Mucosa of rectum (tissue), 2 donors: ENCODE measurements at regions not wholly inside any gene's neighbourhood (a gene's known extent, or its start where the extent isn't known, plus 50 kb on each side); places are given as distances from the start of the nearest gene placed in this dataset.

Experiments used
- H3K27ac ChIP-seq, 2 donors: one replicate each; pipeline ENCODE4 v1.7.0; 2013; ENCODE audit warnings: inconsistent platforms in 2 of 2, low read depth in 2 of 2, low read length in 2 of 2
- H3K27me3 ChIP-seq, 2 donors: one replicate each; pipeline ENCODE4 v1.7.0; 2013; ENCODE audit warnings: low read length in 2 of 2; ENCODE audit not compliant: control insufficient read depth in 2 of 2, insufficient read depth in 2 of 2
- H3K36me3 ChIP-seq, 2 donors: one replicate each; pipeline ENCODE4 v1.7.0; 2013; ENCODE audit warnings: low read length in 2 of 2; ENCODE audit not compliant: control insufficient read depth in 2 of 2, insufficient read depth in 2 of 2
- H3K4me1 ChIP-seq, 2 donors: one replicate each; pipeline ENCODE4 v1.7.0; 2013; ENCODE audit warnings: low read length in 2 of 2, mild to moderate bottlenecking in 1 of 2; ENCODE audit not compliant: control insufficient read depth in 2 of 2, insufficient read depth in 2 of 2
- H3K4me3 ChIP-seq, 2 donors: one replicate each; pipeline ENCODE4 v1.7.0; 2013; ENCODE audit warnings: low read length in 2 of 2
- H3K9ac ChIP-seq, 2 donors: one replicate each; pipeline ENCODE4 v1.7.0; 2013; ENCODE audit warnings: low read length in 2 of 2, low read depth in 1 of 2, mild to moderate bottlenecking in 1 of 2
- H3K9me3 ChIP-seq, 2 donors: one replicate each; pipeline ENCODE4 v1.7.0; 2013; ENCODE audit warnings: low read length in 2 of 2; ENCODE audit not compliant: control insufficient read depth in 2 of 2
- donor health status: healthy.
- donor health status: Normal muscosa, but diverticular disease.

DNA sequence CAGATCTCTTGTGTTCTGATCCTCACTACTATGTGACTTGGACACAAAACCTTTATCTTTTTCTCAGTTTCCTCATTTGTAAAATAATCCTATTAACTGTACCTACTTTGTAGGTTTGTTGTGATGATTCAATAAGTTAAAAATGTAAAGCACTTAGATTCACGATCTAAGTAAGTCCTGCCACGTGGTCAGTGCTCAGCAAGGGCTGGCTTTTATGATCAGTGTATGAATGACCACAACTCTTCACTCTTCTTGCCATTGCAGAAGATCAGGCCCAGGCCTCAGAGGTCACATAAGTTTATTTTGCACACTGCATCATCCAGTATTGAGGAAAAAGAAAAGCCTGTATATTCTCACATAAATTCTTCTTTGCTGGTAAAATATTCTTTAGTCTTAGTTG, 1192.5 kb upstream of the ACVR2A start:
- Histone ChIP-seq H3K27me3 (no peaks in the 10 kb centered on the region), H3K27ac (no peak overlapping the region), H3K4me1 (no peaks in the 10 kb centered on the region), H3K36me3 (no peaks in the 10 kb centered on the region), H3K9me3 (no peaks in the 10 kb centered on the region), H3K4me3 (no peak overlapping the region), H3K9ac (no peak overlapping the region)

DNA sequence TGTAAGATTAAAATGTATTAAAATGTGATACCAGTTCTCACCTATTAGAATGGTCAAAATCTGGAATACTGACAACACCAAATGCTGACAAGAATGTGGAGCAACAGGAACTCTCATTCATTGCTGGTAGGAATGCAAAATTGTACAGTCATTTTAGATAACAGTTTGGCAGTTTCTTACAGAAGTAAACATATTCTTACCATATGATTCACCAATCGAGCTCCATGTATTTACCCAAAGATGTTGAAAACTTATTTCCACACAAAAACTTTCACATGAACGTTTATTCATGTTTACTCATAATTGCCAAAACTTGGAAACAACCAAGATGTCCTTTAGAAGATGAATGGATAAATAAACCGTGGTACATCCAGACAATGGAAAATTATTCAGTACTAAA, 1193.5 kb upstream of the ACVR2A start:
- H3K4me3 ChIP-seq, result no peak overlapping the region
- no peaks in the 10 kb centered on the region for H3K9me3 ChIP-seq
- H3K27ac ChIP-seq, result no peak overlapping the region
- H3K27me3 ChIP-seq, result no peaks in the 10 kb centered on the region
- H3K4me1 ChIP-seq, result no peaks in the 10 kb centered on the region
- H3K9ac ChIP-seq, result no peak overlapping the region
- H3K36me3 ChIP-seq, result no peaks in the 10 kb centered on the region

DNA sequence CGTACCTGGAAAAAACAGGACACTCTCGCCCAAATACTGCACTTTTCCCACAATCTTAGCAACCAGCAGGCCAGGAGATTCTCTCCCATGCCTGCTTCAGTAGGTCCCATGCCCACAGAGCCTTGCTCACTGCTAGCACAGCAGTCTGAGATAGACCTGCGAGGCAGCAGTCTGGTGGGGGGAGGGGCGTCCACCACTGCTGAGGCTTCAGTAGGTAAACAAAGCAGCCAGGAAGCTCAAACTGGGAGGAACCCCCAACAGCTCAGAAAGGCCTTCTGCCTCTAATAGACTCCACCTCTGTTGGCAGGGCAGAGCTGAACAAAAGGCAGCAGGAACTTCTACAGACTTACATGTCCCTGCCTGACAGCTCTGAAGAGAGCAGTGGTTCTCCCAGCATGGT, 1202.8 kb upstream of the ACVR2A start:
- Histone ChIP-seq H3K4me1 (no peaks in the 10 kb centered on the region), H3K9me3 (no peaks in the 10 kb centered on the region), H3K36me3 (no peaks in the 10 kb centered on the region), H3K27me3 (no peaks in the 10 kb centered on the region), H3K4me3 (no peak overlapping the region), H3K27ac (no peak overlapping the region), H3K9ac (no peak overlapping the region)

DNA sequence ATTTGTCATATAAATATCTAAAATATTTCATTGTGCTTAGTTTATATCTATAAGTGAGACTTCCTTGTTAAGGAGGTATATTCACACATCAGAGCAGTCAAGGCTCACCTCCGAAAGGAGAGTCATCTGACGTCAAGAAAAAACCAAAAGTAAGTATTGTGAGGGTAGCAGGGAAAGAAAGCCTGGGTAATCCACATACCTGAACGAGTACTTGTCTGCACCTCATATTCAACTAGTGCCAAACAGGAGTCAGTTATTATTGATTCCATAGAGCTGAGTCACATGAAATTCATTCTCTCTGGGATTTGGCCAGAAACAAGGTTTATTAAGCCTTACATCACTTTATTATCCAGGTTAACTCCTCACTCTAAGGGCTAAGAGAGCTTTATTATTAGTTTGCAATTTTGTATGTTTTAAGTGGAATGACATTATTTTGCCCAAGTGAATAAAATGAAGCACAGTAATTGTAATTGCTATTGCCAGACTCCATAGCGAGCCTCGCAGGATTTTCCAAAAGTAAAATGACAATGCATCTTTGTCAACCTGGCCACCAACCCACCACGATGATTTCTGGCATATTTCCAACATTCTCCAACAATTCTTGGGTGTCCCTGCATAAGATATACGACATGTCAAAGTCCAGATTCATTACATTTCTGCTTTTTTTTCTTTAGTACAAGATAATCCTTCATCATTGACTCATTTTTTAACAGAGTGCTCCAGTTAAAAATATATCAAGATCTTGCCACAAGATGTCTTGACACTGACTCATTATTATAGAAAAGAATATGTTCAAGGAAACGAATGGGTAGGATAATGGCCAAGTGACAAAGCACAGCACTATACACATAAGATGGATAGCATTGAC, 1210.4 kb upstream of the ACVR2A start:
- Histone ChIP-seq H3K9me3 (no peaks in the 10 kb centered on the region), H3K9ac (no peak overlapping the region), H3K4me1 (no peaks in the 10 kb centered on the region), H3K36me3 (no peaks in the 10 kb centered on the region), H3K27ac (no peak overlapping the region), H3K4me3 (no peak overlapping the region), H3K27me3 (no peaks in the 10 kb centered on the region)

DNA sequence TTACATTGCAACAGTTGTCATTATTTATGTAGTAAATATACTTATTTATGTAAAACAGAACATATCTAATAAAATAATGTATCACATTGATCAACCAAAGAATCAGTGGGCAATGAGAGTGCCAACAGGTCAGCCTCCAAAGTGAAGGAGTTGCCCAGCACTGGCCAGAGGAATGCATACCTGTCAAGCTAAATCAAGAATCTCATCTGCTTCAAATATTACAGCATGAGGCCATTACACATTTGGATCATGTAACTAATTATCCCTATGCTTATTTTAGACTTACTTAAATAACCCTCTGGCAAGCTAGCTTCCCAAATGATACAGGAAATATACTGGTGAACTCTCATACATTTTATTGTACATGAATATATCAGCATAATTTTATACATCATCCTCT, 1211.7 kb upstream of the ACVR2A start:
- Histone ChIP-seq H3K27me3 (no peaks in the 10 kb centered on the region), H3K4me1 (no peaks in the 10 kb centered on the region), H3K27ac (no peak overlapping the region), H3K36me3 (no peaks in the 10 kb centered on the region), H3K9ac (no peak overlapping the region), H3K9me3 (no peaks in the 10 kb centered on the region), H3K4me3 (no peak overlapping the region)

DNA sequence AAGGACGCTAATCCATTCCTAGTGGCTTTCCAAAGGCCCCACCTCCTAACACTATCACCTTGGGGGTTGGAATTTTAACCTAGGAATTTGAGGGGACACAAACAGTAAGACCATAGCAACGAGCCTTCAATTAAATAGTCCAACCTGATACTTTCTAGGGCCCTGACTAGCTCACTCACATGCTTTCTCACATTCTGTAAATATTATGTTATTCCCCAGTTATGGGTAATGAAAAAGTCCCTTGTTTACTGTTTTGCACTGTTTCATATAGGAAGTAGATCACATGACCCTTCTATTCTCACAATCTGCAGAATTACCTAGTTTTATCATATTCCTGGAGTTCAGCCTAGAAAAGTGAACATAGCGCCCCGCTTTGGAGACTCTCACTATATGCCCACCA, 1212.1 kb upstream of the ACVR2A start:
- H3K9me3 ChIP-seq, result no peaks in the 10 kb centered on the region
- no peak overlapping the region for H3K4me3 ChIP-seq
- H3K9ac ChIP-seq, result no peak overlapping the region
- H3K27me3 ChIP-seq, result no peaks in the 10 kb centered on the region
- H3K36me3 ChIP-seq, result no peaks in the 10 kb centered on the region
- H3K27ac ChIP-seq, result no peak overlapping the region
- no peaks in the 10 kb centered on the region for H3K4me1 ChIP-seq

DNA sequence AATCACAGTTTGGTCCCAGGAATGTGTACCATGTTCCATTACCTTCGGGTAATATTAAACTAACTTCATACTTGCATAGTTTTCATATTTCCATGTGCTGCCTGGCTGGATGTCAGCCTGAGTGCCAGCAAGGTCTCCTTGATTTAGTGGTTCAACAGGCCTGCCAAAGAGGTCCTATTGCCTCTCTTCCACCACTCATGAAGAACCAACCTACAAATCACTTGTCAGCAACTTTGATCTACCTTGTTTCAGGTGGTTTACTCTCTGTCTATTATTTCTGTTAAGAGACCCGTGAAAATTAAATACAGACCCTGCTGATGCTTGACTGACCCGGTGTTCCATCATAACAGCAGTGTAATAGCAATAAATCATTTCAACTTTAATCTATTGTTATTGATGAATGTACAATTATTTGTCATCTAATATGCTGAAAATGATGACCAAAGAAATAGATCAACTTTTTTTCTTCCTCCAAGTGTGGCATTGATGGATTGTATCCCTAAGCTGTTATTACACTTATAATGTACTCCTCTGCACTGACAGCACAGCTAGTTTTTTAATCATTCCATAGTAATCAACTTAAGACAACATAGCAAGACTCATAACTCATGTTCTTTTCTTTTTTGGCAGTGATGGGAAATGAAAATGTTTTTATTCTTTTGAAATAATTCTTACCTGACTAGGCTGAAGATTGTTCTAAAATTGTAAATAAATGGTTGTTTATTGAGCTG, 1220.2 kb upstream of the ACVR2A start:
- Histone ChIP-seq H3K4me1 (no peaks in the 10 kb centered on the region), H3K9ac (no peak overlapping the region), H3K27ac (no peak overlapping the region), H3K36me3 (no peaks in the 10 kb centered on the region), H3K9me3 (no peaks in the 10 kb centered on the region), H3K27me3 (no peaks in the 10 kb centered on the region), H3K4me3 (no peak overlapping the region)

DNA sequence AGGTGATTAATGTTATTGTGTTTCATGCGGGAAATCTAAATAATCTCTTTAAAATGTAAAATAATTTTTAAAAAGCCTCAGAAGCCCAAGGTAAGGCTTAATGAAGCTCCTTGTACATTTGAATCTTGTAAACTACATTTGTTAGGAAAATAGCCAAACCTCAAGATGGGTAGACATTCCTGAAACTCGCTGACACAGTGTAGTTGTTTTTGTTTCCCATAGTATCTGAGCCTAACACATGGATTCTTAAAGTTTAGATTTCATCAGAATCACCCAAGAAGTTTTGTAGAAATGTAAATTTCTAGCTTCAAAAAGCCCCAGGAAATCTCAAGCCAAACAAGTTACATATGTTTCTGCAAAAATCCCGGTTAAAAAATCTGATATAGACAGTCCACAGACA, 1221.1 kb upstream of the ACVR2A start:
- Histone ChIP-seq H3K36me3 (no peaks in the 10 kb centered on the region), H3K4me3 (no peak overlapping the region), H3K27me3 (no peaks in the 10 kb centered on the region), H3K9me3 (no peaks in the 10 kb centered on the region), H3K9ac (no peak overlapping the region), H3K27ac (no peak overlapping the region), H3K4me1 (no peaks in the 10 kb centered on the region)

DNA sequence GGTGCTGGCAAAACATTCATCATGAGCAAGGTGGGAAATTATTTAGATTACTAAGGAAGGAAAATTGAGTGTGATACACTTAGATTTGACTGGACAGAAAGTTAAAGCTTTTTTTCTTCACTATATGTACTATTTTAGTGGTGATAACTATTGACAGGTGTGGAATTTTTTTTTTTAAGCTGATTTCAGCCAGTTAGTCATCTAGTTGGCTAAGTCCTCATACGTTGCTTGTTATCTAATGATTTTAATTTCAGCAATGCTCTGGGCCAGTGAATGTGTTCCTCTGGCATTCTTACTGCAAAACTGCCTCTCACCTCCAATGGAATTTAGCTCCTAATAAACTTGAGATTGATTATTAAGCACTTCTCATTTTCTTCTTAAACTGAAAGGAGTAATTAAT, 1223.2 kb upstream of the ACVR2A start:
- Histone ChIP-seq H3K4me1 (no peaks in the 10 kb centered on the region), H3K9me3 (no peaks in the 10 kb centered on the region), H3K36me3 (no peaks in the 10 kb centered on the region), H3K9ac (no peak overlapping the region), H3K27me3 (no peaks in the 10 kb centered on the region), H3K4me3 (no peak overlapping the region), H3K27ac (no peak overlapping the region)

DNA sequence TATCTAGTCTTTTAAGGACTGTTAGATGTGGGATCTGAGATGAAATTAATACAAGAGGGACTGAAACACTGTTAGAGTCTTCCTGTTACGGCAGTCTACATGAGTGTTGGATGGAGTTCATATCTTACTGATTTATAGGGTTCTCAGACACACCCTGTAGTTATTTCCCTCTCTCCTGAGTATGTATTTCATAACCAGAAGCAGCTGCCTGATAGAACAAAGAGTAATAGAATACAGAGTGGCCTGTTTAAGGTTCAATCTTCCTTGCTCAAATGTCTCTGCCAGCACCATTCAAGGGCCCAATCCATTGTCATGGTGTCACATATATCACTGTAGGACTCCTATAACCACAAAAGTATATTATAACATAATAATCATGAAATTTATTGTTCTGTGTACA, 1229.1 kb upstream of the ACVR2A start:
- Histone ChIP-seq H3K27me3 (no peaks in the 10 kb centered on the region), H3K9ac (no peak overlapping the region), H3K4me3 (no peak overlapping the region), H3K27ac (no peak overlapping the region), H3K36me3 (no peaks in the 10 kb centered on the region), H3K9me3 (no peaks in the 10 kb centered on the region), H3K4me1 (no peaks in the 10 kb centered on the region)
